Right renal pelvis (tissue), 4 donors: ENCODE measurements at regions not wholly inside any gene's neighbourhood (a gene's known extent, or its start where the extent isn't known, plus 50 kb on each side); places are given as distances from the start of the nearest gene placed in this dataset.

ENCODE experiments used
- DNase-seq, 4 donors: peaks; one replicate each; pipeline ENCODE4 v3.0.0-alpha.2; 2013; ENCODE audit warnings: low read depth in 4 of 4, low spot score in 3 of 4, missing footprints in 1 of 4

DNA sequence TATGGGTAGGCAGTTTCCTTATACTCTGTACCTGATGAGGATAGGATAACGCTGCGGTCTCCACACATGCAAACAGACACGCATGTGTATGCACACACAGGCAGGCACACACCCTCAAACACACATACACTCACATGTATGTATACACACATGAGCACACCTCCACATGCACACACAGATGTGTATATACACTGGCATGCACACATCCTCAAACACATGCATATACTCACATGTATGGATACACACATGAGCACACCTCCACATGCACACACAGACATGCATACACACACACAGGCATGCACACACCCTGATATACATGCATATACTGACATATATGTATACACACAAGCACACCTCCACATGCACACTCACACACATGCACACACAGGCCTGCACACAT is 267.8 kb upstream of the HDAC4 start:
- DNase-seq, result no peak

DNA sequence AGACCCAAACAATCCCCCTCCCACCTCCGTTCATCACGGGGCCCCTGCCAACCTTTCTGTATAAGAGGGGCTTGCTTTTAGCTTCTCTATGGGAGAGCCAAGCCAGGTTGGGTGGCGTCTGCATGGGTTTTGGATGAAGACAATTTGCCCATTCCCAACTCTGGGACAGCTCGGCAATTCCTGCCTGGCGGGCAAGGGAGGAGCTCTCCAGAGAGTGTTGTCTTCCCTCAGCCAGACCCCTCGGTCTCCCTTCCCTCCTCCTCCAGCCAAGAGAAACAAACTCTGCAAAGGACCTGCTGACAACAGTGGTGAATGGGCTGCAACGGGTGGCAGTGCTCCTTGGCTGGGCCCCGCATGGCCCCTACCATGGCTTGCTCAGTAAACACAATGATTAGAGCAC is 267.2 kb upstream of the HDAC4 start:
- no peak for DNase-seq

DNA sequence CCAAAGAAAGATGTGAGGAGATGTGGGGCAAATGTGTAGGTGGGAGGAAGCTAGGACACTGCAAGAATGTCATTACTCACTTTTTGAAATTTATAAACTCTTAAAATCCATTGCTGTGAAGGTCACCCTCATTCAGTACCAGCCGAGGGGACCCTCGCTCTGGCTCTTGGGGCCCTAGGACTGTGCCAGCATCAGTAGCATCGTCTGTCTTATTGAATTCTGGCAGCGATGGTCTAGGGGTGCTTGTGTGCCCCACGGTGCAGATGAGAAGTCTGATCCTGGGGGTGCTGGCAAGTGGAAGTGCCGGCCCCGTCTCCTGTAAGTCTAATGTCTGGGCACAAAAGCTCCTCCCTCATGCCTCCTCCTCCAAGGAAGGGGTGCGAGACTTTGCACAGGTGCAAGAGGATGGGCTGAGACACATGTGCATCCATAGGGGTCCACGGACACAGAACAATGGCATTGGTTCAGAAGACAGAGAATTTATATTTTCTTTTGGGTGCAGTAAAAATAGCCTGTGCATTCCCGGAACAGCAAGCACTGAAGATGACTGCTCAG is 266.7 kb upstream of the HDAC4 start:
- no peak for DNase-seq

DNA sequence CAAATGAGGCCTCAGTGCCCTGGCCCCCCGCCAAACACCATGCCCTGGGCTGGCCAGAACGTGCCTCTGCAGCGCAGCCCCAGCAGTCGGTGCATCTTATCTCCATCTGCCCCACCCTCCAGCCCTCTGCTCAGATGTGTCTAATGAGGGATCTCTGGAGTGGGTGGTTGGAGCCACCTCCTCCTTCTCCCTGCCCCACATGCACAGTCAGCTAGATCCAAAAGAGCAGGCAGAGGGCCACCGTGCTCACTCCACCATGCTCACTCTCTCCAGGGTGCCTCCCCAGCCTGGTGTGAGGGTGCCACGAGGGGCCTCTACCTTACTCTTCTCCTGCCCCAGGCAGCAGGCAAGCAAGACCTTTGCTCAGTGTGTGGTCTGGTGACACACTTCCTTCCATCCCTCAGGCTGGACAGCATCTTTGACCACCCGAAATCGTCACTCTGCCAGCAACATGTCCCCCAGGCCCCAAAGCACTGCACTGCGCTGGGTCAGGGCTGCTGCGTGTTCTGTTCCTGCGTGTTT is 266.1 kb upstream of the HDAC4 start:
- DNase-seq, result no peak

DNA sequence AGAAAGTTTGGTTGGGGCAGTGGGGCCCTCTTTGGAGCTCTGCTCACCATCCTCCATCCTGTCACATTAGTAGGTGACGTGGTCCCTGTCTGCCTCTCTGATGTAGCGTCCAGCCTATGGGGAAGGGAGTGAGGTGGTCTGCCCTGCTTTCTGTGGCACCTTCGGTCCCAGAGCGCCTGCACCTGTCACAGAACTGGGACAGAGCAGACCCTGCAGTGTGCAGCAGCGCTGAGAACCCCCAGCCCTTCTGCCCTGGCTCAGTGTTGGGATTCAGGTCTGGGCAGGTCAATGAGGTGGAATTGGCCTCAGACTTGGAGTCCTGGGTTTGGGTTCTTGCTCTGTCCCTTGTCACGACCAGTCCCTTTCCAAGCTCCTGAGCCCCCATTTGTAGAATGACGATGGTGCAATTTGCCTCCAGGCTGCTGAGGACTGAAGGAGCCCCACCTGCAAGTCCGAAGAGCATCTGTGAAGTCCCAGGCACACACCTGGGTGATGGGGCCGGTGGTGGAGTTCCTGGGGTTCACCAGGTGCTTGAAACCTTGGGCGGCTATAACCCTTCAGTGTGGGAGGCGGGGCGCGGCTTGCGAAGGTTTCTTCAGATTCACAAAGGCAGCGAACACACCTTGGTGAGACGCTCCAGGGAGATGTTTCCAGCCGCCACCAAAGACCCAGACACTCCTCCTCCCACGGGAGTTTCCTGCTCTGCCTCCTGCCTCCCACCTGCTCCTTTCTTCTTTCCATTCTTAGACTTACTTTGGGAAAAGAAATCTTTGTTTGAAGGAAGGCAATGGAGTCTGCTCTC is 265.4 kb upstream of the HDAC4 start:
- DNase-seq, result no peak

DNA sequence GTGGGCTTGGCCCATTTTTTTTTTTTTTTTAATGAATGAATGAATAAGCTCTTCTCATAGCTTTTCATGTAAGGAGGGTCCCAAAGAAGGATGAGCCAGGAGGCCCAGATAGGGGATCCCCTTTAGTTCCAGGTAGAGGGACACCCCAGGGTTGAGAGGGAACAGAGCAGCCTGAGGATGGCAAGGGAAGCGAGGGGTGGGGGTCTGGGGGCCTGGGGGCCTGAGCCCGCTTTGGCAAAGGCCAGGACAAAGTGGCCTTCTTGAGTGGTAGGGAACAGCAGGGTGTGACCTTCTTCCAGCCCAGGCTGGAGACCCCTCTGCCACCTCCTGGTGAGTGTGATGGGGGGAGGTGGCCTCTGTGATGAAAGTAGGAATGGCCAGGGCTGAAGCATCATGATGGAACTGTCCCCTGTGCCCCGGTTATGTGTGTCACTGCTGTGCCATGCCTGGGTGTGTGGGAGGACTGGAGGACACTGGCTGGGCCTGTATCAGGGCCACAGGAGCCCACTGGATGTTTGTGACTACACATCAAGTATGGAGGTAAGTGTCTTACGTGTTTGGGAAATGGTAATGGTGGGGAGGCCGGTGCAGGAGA is 263.5 kb upstream of the HDAC4 start:
- no peak for DNase-seq

DNA sequence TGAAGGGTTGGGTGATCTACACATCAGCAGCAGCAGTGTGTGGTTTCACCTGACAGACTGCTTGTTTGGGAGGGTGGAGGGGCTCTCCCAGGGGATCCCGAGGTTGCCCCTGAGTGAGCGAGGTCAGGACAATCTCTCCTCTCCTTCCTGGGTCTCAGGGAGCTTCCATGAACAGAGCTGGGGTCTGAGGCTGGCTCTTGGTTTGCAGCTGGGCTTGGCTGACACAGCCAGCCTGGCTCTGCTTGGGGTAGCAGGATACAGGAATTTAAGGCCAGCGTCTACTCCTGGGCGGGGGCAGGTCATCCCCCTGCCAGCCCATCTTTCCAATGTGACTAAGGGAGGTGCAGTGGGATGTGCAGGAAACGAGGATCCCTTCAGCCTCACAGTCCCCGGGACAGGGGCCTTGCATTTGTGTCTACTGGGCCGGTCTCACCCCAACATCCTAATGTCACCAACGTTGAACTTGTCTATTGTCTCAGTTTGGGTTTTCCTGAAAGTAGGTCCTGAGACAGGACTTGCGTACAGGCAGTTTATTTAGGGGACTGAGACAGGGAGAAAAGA is 262.6 kb upstream of the HDAC4 start:
- no peak for DNase-seq

DNA sequence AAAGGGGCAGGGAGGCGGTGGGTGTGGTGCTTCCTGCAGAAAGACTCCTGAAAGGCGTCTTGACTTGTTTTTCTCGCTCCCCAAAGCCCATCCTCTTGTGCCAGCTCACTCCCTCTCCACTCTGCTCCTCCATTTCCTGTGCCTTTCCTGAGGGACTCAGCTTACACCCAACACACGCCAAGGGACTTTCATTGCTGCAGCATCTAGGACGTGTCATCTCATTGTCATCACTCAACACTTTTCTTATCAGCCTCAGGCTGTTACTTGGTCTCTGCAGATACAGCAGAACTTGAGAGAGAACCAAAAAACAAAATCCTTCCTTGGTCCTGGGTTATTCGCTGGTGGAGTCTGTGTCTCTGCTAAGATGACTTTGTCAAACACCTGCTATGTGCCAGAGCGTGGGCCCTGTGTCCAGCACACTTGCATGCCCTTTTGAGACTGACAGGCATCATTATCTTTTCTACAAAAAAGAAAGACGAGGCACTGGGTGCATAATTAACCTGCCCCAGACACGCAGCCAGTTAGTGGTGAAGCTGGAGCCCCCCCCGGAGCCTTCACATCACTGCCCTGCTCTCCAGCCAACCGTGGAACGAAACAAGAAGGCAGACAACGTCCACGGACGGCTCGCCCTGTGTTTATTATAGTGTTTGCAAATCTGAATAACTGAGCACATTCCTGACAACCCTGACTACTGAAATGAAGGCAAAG is 261.7 kb upstream of the HDAC4 start:
- DNase-seq, result peak in 1 of 4 donors; percentile 10

DNA sequence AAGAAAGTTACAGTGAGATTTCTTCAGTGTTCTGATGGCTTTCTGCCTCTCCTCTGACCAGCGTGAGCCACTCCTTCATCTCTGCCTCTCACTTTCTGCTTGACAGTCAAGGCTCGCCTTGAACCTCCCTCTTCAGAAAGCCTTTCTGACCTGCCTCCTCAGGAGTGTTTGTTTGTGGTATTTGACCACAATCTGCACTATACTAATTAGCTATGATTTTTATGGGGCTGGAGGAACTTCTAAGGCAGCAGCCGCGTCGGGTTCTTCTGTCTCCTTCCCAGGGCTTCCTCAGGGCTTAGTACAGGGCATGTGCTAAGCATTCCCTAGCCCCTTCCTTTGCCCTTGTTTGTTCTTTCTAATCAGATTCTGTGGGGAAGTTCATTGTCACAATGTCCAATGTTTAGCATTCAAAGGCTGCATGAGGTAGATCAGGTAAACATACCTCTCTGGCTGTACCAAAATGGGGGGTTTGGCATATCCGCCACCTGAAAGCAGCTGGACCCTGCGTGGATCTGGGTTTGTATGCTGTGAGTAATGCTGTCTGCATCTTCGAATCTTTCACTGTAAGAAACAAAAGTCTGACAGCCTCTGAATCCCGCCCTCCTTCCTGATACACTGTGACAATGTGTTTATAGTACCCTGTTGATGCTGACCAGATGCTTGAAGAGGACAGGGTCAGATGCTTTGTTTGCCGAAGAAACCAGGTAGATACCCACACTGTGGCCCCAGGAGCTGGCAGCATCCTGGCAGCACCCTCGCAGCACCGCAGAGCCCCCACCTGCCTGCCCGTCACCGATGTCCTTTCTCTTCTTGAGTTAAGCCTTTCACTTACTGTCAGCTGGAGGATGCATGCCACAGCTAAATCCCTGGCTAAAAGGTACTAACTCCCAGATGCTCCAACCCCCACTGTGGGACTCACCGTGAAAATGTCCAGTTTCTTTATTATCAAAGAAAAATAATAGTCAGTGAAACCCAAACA is 260.8 kb upstream of the HDAC4 start:
- no peak for DNase-seq

DNA sequence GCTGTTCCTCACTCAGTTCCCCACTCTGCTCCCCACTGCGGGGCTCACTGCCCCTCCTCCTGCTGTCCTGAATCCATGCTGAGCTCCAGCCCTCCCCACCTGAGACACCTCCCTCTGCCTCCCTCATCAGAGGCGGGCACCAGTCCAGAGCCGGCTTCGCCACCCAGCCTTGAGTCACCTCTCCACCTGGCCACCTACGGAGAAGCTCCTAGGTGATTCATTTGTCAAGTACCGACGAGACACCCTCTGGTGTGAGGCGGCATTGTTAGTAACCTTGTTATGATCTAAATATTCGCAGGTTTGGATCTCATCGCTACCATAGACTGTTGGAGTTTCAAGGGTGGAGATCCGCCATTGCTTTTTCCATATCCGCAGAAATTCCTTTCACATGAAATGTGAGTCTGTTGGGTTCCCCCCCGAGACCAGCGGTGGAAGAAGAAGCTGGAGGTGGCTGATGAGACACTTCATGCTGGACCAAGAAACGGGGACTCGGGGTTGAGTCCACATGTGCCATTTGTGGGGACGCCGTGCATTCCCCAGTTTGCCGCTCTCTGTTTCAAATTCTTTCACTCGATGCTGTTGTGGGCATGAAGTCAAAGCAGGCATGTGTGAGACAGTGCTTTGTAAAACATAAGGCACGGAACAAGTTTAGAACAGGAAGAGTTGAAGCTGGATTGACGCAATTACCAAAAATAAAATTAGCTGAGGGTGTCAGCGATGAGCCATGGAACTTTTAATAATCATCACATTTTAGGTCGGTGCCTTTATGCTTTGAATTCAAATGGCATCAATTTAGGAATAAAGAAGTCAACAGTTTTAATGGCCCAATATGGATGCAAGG is 259.8 kb upstream of the HDAC4 start:
- DNase-seq, result no peak

DNA sequence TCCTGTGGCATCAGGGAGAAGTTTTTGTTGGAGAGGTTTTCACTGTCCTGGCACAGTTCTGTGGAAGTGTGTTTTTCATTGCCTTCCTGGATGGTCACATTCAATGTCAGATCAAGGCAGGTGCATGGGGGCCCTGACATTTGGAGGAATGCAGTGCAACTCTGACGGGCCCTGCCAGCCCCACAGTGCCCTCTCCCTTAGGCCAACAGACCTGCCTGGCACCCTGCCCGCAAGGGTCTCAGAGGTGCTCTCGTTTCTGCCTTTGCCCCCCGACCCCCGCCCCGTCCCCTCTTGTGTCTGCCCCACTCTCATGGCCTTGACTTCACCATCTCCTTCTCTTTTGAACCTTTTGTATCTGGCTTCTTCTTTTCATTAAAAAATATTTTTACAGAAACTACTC is 257.2 kb upstream of the HDAC4 start:
- no peak for DNase-seq

DNA sequence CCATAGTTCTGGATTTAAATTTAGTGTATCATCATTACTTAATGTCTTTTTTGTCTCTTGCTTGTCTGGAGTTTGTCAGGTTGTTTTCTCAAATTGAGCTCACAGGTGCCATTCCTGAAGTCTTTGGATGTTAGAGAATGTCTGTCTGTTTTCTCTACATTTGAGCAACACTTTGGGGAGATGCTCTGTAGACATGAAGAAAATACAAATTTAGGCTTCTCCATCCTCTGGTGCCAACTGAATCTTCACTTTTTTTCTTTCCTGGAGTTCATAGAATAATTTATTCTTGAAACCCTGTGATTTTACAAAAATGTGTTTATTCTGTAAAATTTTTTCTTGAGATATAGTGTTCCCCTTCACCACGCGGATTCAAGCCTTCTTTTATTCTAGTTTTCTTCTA is 256.4 kb upstream of the HDAC4 start:
- no peak for DNase-seq

DNA sequence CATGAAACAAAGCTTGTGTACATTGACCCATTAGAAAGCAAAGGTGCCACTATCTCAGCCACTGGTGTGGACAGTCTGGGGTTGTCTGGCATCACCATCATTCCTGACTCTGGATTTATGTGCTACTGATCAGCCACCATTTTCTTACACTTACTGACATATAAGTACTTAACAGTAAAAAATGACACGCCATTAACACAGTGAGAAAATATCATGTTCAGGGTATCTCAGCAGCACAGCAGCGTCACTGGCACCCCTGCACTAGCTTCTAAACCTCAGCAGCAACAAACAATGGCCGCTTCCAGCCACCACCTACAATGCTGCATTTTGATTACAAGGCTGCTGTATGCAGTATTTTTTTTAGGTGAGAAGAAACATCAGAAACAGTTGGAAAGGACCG is 253.4 kb upstream of the HDAC4 start:
- DNase-seq, result no peak

DNA sequence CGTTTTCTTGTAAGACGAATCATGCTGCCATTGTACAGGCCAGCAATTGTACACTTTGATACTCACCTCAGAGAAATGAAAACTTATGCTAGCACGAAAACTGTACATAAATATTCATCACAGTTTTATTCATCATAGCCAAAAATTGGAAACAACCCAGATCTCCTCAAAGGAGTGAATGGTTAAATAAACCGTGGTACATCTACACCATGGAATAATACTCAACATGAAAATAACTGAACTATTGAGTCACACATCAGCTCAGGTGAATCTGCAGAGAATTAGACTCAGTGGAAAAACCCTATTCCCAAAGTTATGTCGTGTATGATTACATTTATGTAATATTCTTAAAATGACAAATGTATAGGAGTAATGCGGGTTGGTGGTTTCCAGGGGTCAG is 251.0 kb upstream of the HDAC4 start:
- DNase-seq, result no peak

DNA sequence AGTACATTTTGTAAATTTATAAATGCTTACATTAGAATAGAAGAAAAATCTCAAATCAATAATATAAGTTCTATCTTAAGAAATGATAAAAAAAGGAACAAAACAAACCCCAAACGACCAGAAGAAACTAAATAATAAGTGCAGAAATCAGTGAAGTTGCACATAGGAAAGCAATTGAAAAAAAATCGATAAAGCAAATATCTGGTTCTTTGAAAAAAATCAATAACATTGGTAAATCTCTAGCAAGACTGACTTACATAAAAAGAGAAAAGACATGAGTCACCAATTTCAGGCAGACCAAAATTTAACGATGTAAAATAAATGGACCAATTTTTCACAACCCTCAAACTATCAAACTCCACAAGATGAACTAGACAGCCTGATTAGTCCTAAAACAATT is 249.9 kb upstream of the HDAC4 start:
- DNase-seq, result no peak

DNA sequence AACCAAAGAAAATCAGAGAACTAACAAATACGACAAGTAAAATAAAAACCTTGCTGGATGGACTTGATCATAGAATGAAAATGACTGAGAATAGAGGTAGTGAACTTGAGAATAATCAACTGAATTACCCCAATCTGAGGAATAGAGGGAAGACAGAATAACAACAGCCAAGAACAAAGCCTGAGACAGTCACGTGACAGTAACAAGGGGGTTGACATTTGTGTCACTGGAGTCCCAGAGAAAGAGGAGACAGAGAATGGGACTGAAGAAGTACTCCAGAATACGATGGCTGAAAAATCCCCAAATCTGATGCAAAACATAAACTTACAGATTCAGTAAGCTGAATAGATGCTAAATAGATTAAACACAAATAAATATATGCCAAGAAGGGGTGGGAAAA is 248.5 kb upstream of the HDAC4 start:
- DNase-seq, result no peak

DNA sequence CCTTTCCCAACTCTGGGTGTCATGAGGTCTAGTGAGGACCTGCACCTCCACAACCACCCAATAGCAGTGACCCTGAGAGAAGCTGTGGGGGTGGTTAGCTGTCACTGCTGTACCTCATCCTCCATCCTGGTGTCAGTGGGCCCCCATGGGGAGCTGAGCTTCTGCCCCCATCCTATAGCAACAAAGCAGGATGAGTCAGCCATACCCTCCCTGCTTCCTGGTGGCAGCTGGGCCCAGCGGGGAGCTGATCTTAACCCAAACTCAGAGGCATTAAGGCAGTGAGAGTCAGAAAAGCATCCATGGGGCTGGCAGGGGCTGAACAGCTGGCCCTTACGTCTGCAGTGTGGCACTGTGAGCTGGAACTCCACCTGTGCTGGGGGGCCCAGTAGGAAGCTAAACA is 247.8 kb upstream of the HDAC4 start:
- no peak for DNase-seq

DNA sequence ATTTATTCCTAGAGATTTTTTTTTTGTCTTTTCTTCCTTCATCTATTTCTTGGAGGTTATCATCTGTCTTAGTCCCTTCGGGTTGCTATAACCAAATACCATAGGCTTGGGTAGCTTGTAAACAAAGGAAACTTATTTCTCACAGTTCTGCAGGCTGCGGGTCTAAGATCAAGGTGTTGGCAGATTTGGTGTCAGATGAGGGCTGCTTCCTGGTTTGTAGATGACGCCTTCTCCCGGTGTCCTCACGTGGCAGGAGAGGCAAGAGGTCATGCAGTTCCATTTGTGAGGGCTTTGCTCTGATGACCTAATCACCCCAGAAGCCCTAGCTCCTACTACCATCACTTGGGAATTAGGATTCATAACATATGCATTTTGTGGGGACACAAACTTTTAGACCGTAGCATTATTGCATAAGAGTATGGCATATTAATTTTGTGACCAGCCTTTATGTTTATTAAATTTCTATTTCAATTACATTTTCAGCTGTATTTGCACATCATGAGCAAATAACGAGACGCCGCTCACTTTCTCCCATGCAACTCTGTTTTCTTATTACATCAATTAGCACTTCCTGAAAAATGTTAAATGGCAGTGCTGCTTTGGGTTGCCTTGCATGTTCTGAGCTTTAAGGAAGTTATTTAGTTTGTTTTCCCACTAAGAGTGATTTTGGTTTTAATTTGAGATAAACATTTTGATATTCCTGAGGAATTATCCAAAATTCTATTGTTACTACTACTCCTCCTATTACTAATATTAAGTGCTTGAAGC is 246.4 kb upstream of the HDAC4 start:
- DNase-seq, result no peak
